GM12873 (cell line): ENCODE measurements at regions not wholly inside any gene's neighbourhood (a gene's known extent, or its start where the extent isn't known, plus 50 kb on each side); places are given as distances from the start of the nearest gene placed in this dataset.

Experiments
- CTCF ChIP-seq: IDR thresholded peaks from 2 replicates; pipeline ENCODE4 v1.5.1; 2012; ENCODE audit warnings: low read depth, mild to moderate bottlenecking, moderate library complexity, low read length, control low read depth; ENCODE audit not compliant: insufficient read depth; ENCODE audit errors: missing control alignments

DNA sequence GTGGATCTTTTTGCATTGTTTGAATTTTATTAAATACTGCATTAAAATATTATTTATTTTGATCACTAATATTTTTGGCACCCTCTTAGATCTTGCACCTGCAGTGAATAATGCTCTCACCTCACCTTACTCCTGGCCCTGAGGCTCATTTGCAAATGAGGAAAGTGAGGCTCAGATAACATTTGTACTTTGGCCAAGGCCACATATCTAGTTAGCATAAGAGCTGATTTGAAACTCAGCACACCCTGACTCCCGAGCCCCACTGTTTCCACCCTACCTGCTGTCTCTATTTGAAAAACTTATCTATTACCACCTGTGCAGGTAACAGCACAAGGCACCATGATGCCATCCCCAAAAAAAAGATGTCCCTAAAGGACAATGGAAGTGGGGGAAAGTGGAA lies 358.7 kb upstream of the MAF start:
- no peak for TF ChIP-seq CTCF

DNA sequence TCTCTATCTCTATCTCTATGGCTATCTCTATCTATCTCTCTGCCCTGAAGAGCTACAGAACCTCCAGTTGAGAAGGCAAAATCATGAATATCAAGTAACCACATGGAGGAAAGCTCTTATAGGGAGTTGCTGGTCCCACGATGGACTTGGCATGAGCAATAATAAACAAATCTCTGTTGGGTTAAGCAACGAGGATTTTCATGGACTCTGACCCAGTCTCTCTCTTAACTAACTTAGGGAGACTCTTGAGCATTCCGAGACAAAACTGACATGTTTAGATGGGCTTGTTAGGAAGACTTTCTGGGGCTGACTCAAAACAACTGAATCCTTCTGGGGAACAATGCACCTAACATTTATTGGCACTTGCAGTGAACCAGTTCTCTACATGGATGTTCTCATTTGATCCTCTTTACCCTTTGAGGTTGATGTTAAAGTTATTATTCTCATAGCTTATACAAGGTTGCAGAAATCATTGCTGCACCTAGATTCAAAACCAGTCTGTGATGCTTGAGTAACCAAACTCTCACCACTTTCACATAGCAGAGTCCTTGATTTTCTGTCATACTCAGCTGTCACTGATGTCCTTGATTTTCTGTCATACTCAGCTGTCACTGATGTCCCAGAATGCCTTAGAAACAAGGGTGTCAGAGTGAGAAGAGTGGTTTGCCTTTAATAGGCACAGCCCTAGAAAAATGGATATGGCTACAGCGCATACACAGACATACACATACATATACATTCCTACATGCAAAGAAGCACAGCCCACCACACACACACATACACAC lies 354.6 kb upstream of the MAF start:
- TF ChIP-seq CTCF, result no peak

DNA sequence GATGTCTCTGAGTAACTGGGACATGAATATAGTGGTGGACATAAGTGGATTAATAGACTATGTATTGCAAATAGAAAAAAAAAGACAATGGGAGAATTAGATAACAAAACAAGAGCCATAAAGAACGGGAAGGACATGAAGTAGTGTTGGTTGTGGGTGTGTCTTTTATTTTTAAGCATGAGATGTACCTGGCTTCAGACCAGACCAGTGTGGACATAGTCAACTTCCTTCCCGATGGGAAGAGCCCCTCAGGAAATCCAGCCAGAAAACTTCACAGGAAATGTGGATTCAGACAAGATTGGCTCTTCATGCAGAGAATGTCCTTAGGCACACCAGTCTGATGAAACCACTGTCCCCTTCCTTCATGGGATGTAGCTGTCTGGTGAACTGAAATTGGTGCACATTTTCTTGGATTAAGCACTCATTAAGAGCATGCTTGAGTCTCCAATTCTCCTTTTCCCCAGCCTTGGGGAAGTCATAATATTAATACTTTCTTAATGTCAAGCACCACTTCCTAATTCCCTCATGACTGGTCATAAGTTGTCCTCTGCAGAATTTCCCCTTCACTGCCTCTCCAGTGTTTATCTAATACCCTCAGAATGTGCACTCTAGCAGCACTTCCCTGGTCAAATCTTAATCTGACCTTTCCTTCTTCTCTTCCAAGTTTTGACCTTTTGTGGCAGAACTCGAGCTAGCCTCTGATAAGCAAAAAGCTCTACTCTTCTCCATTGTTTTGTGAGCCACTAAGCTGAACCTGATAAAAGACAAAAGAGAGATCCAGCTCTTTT lies 350.6 kb upstream of the MAF start:
- no peak for TF ChIP-seq CTCF

DNA sequence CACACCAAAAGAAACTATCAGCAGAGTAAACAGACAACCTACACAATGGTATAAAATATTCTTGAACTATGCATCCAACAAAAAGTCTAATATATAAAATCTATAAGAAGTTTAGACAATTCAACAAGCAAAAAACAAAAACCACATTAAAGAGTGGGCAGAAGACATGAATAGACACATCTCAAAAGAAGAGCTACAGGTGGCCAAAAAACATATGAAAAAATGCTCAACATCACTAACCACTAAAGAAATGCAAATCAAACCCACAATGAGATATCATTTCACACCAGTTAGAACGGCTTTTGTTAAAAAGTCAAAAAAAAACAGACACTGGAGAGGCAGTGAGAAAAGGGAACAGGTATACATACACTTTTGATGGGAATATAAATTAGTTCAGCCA lies 348.9 kb upstream of the MAF start:
- TF ChIP-seq CTCF, result no peak

DNA sequence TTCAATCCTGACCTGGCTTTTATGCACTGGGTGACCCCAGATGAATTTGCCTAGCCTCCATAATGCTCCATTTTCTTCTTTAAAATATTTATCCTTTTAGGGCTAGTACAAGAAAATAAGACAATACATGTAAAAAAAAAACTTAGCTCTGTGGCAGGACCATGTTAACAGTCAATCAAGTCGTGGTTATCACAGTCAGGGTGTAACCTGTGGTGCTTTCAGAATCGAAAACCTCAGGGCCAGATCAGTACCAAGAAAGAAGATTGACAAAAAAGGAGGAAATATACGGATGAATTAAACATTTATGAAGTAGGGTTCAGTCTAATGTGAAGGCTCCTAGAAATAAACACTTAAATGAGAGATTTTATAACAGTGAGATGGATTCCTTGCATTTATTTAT lies 347.2 kb upstream of the MAF start:
- no peak for TF ChIP-seq CTCF

GRCh38 chr16:79946252-79946651 lies 345.7 kb upstream of the MAF start:
- no peak for TF ChIP-seq CTCF

GRCh38 chr16:79943736-79944135 lies 343.2 kb upstream of the MAF start:
- TF ChIP-seq CTCF, result no peak
